HUES64 (cell line): ENCODE measurements at regions not wholly inside any gene's neighbourhood (a gene's known extent, or its start where the extent isn't known, plus 50 kb on each side); places are given as distances from the start of the nearest gene placed in this dataset.

Source experiments
- H3K27ac ChIP-seq: 2 replicates; pipeline ENCODE4 v1.7.0; 2013; ENCODE audit warnings: low read depth, low read length, inconsistent platforms
- H3K27me3 ChIP-seq: 2 replicates; pipeline ENCODE4 v1.6.1; 2013; ENCODE audit warnings: mild to moderate bottlenecking, low read length; ENCODE audit not compliant: insufficient read depth
- H3K36me3 ChIP-seq: 2 replicates; pipeline ENCODE4 v1.6.1; 2013; ENCODE audit warnings: mild to moderate bottlenecking, low read length; ENCODE audit not compliant: insufficient read depth
- H3K4me1 ChIP-seq: 2 replicates; pipeline ENCODE4 v1.6.1; 2013; ENCODE audit warnings: mild to moderate bottlenecking, low read length, moderate library complexity; ENCODE audit not compliant: insufficient read depth
- H3K4me3 ChIP-seq: 2 replicates; pipeline ENCODE4 v1.5.1; 2013; ENCODE audit warnings: mild to moderate bottlenecking, low read length, moderate library complexity
- H3K9ac ChIP-seq: 2 replicates; pipeline ENCODE4 v1.6.1; 2013; ENCODE audit warnings: mild to moderate bottlenecking, low read depth, low read length
- H3K9me3 ChIP-seq: 2 replicates; pipeline ENCODE4 v1.6.1; 2013; ENCODE audit warnings: low read depth, low read length; ENCODE audit not compliant: insufficient read depth
- WGBS: fragments of 150-250, 120-280 bp; methylation state at CpG from one replicate; pipeline ENCODE4 v1.1.7; 2013; ENCODE audit warnings: missing lambda C conversion rate; 5-methylcytosine and 5-hydroxymethylcytosine counted together

- Histone ChIP-seq H3K27me3 (no peaks in the 10 kb centered on the region), H3K4me3 (no peak overlapping the region), H3K4me1 (peaks cover 39% of the 10 kb centered on the region), H3K27ac (no peak overlapping the region), H3K9me3 (no peaks in the 10 kb centered on the region), H3K36me3 (no peaks in the 10 kb centered on the region), H3K9ac (no peak overlapping the region)
- WGBS: 90% methylated on average over 1 of the region's 1 CpG
These were observed 397.5 kb upstream of the CDH11 start for GRCh38 chr16:65519402-65519801.

GRCh38 chr16:65515193-65515592 is 393.3 kb upstream of the CDH11 start:
- Histone ChIP-seq H3K27me3 (no peaks in the 10 kb centered on the region), H3K9ac (no peak overlapping the region), H3K36me3 (no peaks in the 10 kb centered on the region), H3K9me3 (no peaks in the 10 kb centered on the region), H3K27ac (no peak overlapping the region), H3K4me3 (no peak overlapping the region), H3K4me1 (peaks cover 10% of the 10 kb centered on the region)
- WGBS: 91% methylated on average over 3 of the region's 4 CpGs

- no peak overlapping the region for H3K4me3 ChIP-seq
These were observed 389.0 kb upstream of the CDH11 start for GRCh38 chr16:65510850-65511249.

GRCh38 chr16:65510241-65510640 is 388.4 kb upstream of the CDH11 start:
- H3K9me3 ChIP-seq: no peaks in the 10 kb centered on the region
- H3K27ac ChIP-seq: no peak overlapping the region
- H3K4me3 ChIP-seq: no peak overlapping the region
- H3K27me3 ChIP-seq: no peaks in the 10 kb centered on the region
- peaks cover 6% of the 10 kb centered on the region; the same call in 1 of the 2 replicates for H3K4me1 ChIP-seq
- WGBS: 81% methylated on average over 3 of the region's 3 CpGs
- no peaks in the 10 kb centered on the region for H3K36me3 ChIP-seq
- no peak overlapping the region for H3K9ac ChIP-seq

More at GRCh38 chr16:65510850-65511249, 389.0 kb upstream of the CDH11 start:
- H3K4me1 ChIP-seq: peaks cover 6% of the 10 kb centered on the region; the same call in 1 of the 2 replicates
- no peaks in the 10 kb centered on the region for H3K36me3 ChIP-seq
- 86% methylated on average over 6 of the region's 7 CpGs for WGBS
- H3K9ac ChIP-seq: no peak overlapping the region
- no peaks in the 10 kb centered on the region for H3K27me3 ChIP-seq
- H3K9me3 ChIP-seq: no peaks in the 10 kb centered on the region
- H3K27ac ChIP-seq: no peak overlapping the region

- Histone ChIP-seq H3K9me3 (no peaks in the 10 kb centered on the region), H3K4me3 (no peak overlapping the region), H3K36me3 (no peaks in the 10 kb centered on the region), H3K9ac (no peak overlapping the region), H3K27me3 (no peaks in the 10 kb centered on the region), H3K27ac (no peak overlapping the region), H3K4me1 (peaks cover 6% of the 10 kb centered on the region; the same call in 1 of the 2 replicates)
- WGBS: 91% methylated on average over 3 of the region's 4 CpGs
These were observed 387.3 kb upstream of the CDH11 start for GRCh38 chr16:65509172-65509571.

GRCh38 chr16:65500919-65501318 is 379.1 kb upstream of the CDH11 start:
- Histone ChIP-seq H3K27ac (no peak overlapping the region), H3K4me3 (no peak overlapping the region), H3K9me3 (no peaks in the 10 kb centered on the region), H3K4me1 (peaks cover 7% of the 10 kb centered on the region; the same call in 1 of the 2 replicates), H3K9ac (no peak overlapping the region), H3K36me3 (no peaks in the 10 kb centered on the region), H3K27me3 (no peaks in the 10 kb centered on the region)
- 100% methylated on average over 1 of the region's 1 CpG for WGBS

GRCh38 chr16:65500007-65500406 is 378.1 kb upstream of the CDH11 start:
- Histone ChIP-seq H3K4me1 (peaks cover 9% of the 10 kb centered on the region), H3K9me3 (no peaks in the 10 kb centered on the region), H3K9ac (no peak overlapping the region), H3K36me3 (no peaks in the 10 kb centered on the region), H3K27ac (no peak overlapping the region), H3K27me3 (no peaks in the 10 kb centered on the region), H3K4me3 (no peak overlapping the region)
- 96% methylated on average over 2 of the region's 2 CpGs for WGBS

- Histone ChIP-seq H3K4me3 (no peak overlapping the region), H3K4me1 (peaks cover 14% of the 10 kb centered on the region), H3K36me3 (no peaks in the 10 kb centered on the region), H3K27ac (no peak overlapping the region), H3K27me3 (no peaks in the 10 kb centered on the region), H3K9me3 (no peaks in the 10 kb centered on the region), H3K9ac (no peak overlapping the region)
- 100% methylated on average over 1 of the region's 1 CpG for WGBS
These were observed 377.7 kb upstream of the CDH11 start for GRCh38 chr16:65499566-65499965.

GRCh38 chr16:65497571-65497970 is 375.7 kb upstream of the CDH11 start:
- Histone ChIP-seq H3K4me1 (peaks cover 21% of the 10 kb centered on the region), H3K9ac (no peak overlapping the region), H3K27ac (no peak overlapping the region), H3K4me3 (no peak overlapping the region), H3K27me3 (no peaks in the 10 kb centered on the region), H3K36me3 (no peaks in the 10 kb centered on the region), H3K9me3 (no peaks in the 10 kb centered on the region)
- 94% methylated on average over 6 of the region's 6 CpGs for WGBS

GRCh38 chr16:65495106-65495505 is 373.2 kb upstream of the CDH11 start:
- WGBS: 85% methylated on average over 3 of the region's 3 CpGs
- H3K9me3 ChIP-seq: no peaks in the 10 kb centered on the region
- no peak overlapping the region for H3K4me3 ChIP-seq
- no peaks in the 10 kb centered on the region for H3K27me3 ChIP-seq
- peaks cover 14% of the 10 kb centered on the region for H3K4me1 ChIP-seq
- H3K36me3 ChIP-seq: no peaks in the 10 kb centered on the region
- H3K9ac ChIP-seq: no peak overlapping the region
- no peak overlapping the region for H3K27ac ChIP-seq

GRCh38 chr16:65494609-65495008 is 372.7 kb upstream of the CDH11 start:
- Histone ChIP-seq H3K4me3 (no peak overlapping the region), H3K9ac (no peak overlapping the region), H3K4me1 (peaks cover 14% of the 10 kb centered on the region), H3K36me3 (no peaks in the 10 kb centered on the region), H3K9me3 (no peaks in the 10 kb centered on the region), H3K27ac (no peak overlapping the region), H3K27me3 (no peaks in the 10 kb centered on the region)
- 88% methylated on average over 1 of the region's 1 CpG for WGBS

- H3K27me3 ChIP-seq: no peaks in the 10 kb centered on the region
- H3K36me3 ChIP-seq: no peaks in the 10 kb centered on the region
- no CpG with 5 or more reads among the region's 1 CpG for WGBS
- H3K27ac ChIP-seq: no peak overlapping the region
- H3K4me1 ChIP-seq: peaks cover 14% of the 10 kb centered on the region
- H3K4me3 ChIP-seq: no peak overlapping the region
- H3K9me3 ChIP-seq: no peaks in the 10 kb centered on the region
- no peak overlapping the region for H3K9ac ChIP-seq
These were observed 372.2 kb upstream of the CDH11 start for GRCh38 chr16:65494080-65494479.
